ENCODE measurements at regions not wholly inside any gene's neighbourhood (a gene's known extent, or its start where the extent isn't known, plus 50 kb on each side); places are given as distances from the start of the nearest gene placed in this dataset.

DNA sequence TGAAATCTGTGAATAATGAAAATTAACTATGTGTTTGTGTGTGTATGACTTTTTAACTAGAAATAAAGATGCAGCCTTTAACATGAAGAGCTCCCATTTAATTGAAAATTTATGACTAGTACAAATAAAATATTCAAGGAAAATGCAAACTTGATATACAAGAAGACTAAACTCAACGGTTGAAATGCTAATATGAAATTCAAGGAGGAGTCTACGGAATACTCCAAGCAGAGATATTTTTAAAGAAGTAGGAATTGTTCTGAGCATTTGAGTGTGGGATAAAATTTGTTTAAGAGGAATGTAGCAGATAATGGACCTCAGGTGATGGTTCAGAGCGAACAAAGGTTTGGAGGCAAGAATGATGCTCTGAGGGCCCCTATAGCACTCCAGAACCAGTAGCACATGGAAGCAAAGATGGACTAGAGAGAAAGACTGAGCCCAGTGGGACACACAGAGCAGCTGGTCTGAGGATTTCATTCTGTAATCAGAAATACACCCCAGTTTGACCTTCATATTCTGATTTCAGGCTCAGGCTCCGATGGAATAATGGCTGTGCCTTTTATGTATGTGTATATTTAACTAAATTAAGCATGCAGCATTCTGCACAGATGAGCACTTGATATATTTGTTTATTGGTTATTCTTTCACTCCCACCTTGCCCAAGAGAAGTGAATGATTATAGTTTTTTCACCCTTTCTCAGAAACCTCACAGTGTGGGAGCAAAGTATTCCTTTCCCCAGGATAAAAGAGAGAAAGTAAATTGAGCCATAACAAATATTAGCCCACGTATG, 227.1 kb downstream of the ZPLD1 start:
- CTCF ChIA-PET: no interaction called here
- POLR2A ChIA-PET: no interaction called here
- no peak for TF ChIP-seq CTCF (IDR thresholded peaks at IDR 0.05; ENCODE audit: insufficient read depth in 1 of 2, low read depth in 1 of 2, low read length in 1 of 2, severe bottlenecking in 1 of 2, unreplicated experiment in 1 of 2)
- H3K9me3 Mint-ChIP-seq (ENCODE audit: unreplicated experiment): no peaks in the 10 kb centered on the region
- H3K36me3 Mint-ChIP-seq (ENCODE audit: insufficient read depth, unreplicated experiment): no peaks in the 10 kb centered on the region
- no peaks in the 10 kb centered on the region for H3K4me1 Mint-ChIP-seq (ENCODE audit: low read depth, unreplicated experiment)
- no TSS peak for BruUV-seq (replicated peaks)
- DNase-seq: no peak
- no peak overlapping the region for H3K27ac Mint-ChIP-seq (ENCODE audit: unreplicated experiment)
- no peak overlapping the region for H3K4me3 Mint-ChIP-seq (ENCODE audit: unreplicated experiment)
- Histone ChIP-seq H3K4me3 (ENCODE audit: low read depth, low read length) (no peak overlapping the region), H3K4me1 (no peaks in the 10 kb centered on the region), H3K27me3 (replicated peaks; ENCODE audit: control insufficient read depth, insufficient read depth, low read length) (no peaks in the 10 kb centered on the region), H3K9me3 (no peaks in the 10 kb centered on the region), H3K36me3 (ENCODE audit: control insufficient read depth, insufficient read depth, low read length) (no peaks in the 10 kb centered on the region)
- intact Hi-C loops (cut with micrococcal nuclease; ENCODE audit: unreplicated experiment): no loop called here
- H3K27me3 Mint-ChIP-seq (ENCODE audit: insufficient read depth, unreplicated experiment): peaks cover 7% of the 10 kb centered on the region

- H3K36me3 Mint-ChIP-seq (ENCODE audit: insufficient read depth, unreplicated experiment): no peaks in the 10 kb centered on the region
- H3K4me1 ChIP-seq: no peaks in the 10 kb centered on the region
- no peaks in the 10 kb centered on the region for H3K27me3 ChIP-seq (replicated peaks; ENCODE audit: control insufficient read depth, insufficient read depth, low read length)
- no peak overlapping the region for H3K27ac Mint-ChIP-seq (ENCODE audit: unreplicated experiment)
- ChIA-PET POLR2A (no interaction called here), CTCF (no interaction called here)
- H3K4me1 Mint-ChIP-seq (ENCODE audit: low read depth, unreplicated experiment): no peaks in the 10 kb centered on the region
- intact Hi-C loops (cut with micrococcal nuclease; ENCODE audit: unreplicated experiment): no loop called here
- TF ChIP-seq CTCF (IDR thresholded peaks at IDR 0.05; ENCODE audit: insufficient read depth in 1 of 2, low read depth in 1 of 2, low read length in 1 of 2, severe bottlenecking in 1 of 2, unreplicated experiment in 1 of 2): no peak
- no peaks in the 10 kb centered on the region for H3K9me3 Mint-ChIP-seq (ENCODE audit: unreplicated experiment)
- BruUV-seq (replicated peaks): no TSS peak
- DNase-seq: no peak
- H3K27me3 Mint-ChIP-seq (ENCODE audit: insufficient read depth, unreplicated experiment): peaks cover 7% of the 10 kb centered on the region
- no peaks in the 10 kb centered on the region for H3K9me3 ChIP-seq
- no peak overlapping the region for H3K4me3 Mint-ChIP-seq (ENCODE audit: unreplicated experiment)
- H3K36me3 ChIP-seq (ENCODE audit: control insufficient read depth, insufficient read depth, low read length): no peaks in the 10 kb centered on the region
- no peak overlapping the region for H3K4me3 ChIP-seq (ENCODE audit: low read depth, low read length)
Observed at GRCh38 chr3:102662498-102662772, 227.6 kb downstream of the ZPLD1 start.

- no peaks in the 10 kb centered on the region for H3K9me3 ChIP-seq
- no peaks in the 10 kb centered on the region for H3K9me3 Mint-ChIP-seq (ENCODE audit: unreplicated experiment)
- no peak for DNase-seq
- no peaks in the 10 kb centered on the region for H3K4me1 ChIP-seq
- H3K36me3 ChIP-seq (ENCODE audit: control insufficient read depth, insufficient read depth, low read length): no peaks in the 10 kb centered on the region
- H3K36me3 Mint-ChIP-seq (ENCODE audit: insufficient read depth, unreplicated experiment): no peaks in the 10 kb centered on the region
- H3K4me1 Mint-ChIP-seq (ENCODE audit: low read depth, unreplicated experiment): no peaks in the 10 kb centered on the region
- H3K27me3 ChIP-seq (replicated peaks; ENCODE audit: control insufficient read depth, insufficient read depth, low read length): no peaks in the 10 kb centered on the region
- peaks cover 5% of the 10 kb centered on the region for H3K27me3 Mint-ChIP-seq (ENCODE audit: insufficient read depth, unreplicated experiment)
- no peak overlapping the region for H3K4me3 ChIP-seq (ENCODE audit: low read depth, low read length)
- H3K27ac Mint-ChIP-seq (ENCODE audit: unreplicated experiment): no peak overlapping the region
- CTCF ChIA-PET: no interaction called here
- TF ChIP-seq CTCF (IDR thresholded peaks at IDR 0.05; ENCODE audit: insufficient read depth in 1 of 2, low read depth in 1 of 2, low read length in 1 of 2, severe bottlenecking in 1 of 2, unreplicated experiment in 1 of 2): no peak
- intact Hi-C loops (cut with micrococcal nuclease; ENCODE audit: unreplicated experiment): no loop called here
- no TSS peak for BruUV-seq (replicated peaks)
- no peak overlapping the region for H3K4me3 Mint-ChIP-seq (ENCODE audit: unreplicated experiment)
- POLR2A ChIA-PET: no interaction called here
Observed at GRCh38 chr3:102664126-102664525, 229.3 kb downstream of the ZPLD1 start.

All from Caco-2 (cell line).